ENCODE measurements at regions not wholly inside any gene's neighbourhood (a gene's known extent, or its start where the extent isn't known, plus 50 kb on each side); places are given as distances from the start of the nearest gene placed in this dataset.

- no peak for DNase-seq (ENCODE audit: low read depth)
Observed at GRCh38 chr5:159702301-159702700, 214.0 kb upstream of the ADRA1B start.

GRCh38 chr5:159702826-159703225 is 213.5 kb upstream of the ADRA1B start:
- no peak for DNase-seq (ENCODE audit: low read depth)

- DNase-seq (ENCODE audit: low read depth), result no peak
Observed at GRCh38 chr5:159704160-159704559, 212.1 kb upstream of the ADRA1B start.

GRCh38 chr5:159705948-159706347 is 210.3 kb upstream of the ADRA1B start:
- DNase-seq (ENCODE audit: low read depth), result no peak

- no peak for DNase-seq (ENCODE audit: low read depth)
Observed at GRCh38 chr5:159708090-159708489, 208.2 kb upstream of the ADRA1B start.

- DNase-seq (ENCODE audit: low read depth), result no peak
Observed at GRCh38 chr5:159712672-159713071, 203.6 kb upstream of the ADRA1B start.

- no peak for DNase-seq (ENCODE audit: low read depth)
Observed at GRCh38 chr5:159713254-159713653, 203.0 kb upstream of the ADRA1B start.

- DNase-seq (ENCODE audit: low read depth), result no peak
Observed at GRCh38 chr5:159713773-159714172, 202.5 kb upstream of the ADRA1B start.

GRCh38 chr5:159725475-159725874 is 190.8 kb upstream of the ADRA1B start:
- DNase-seq (ENCODE audit: low read depth), result no peak

GRCh38 chr5:159727167-159727566 is 189.1 kb upstream of the ADRA1B start:
- DNase-seq (ENCODE audit: low read depth), result no peak

- no peak for DNase-seq (ENCODE audit: low read depth)
Observed at GRCh38 chr5:159730285-159730684, 186.0 kb upstream of the ADRA1B start.

GRCh38 chr5:159732220-159732619 is 184.1 kb upstream of the ADRA1B start:
- no peak for DNase-seq (ENCODE audit: low read depth)

- DNase-seq (ENCODE audit: low read depth), result no peak
Observed at GRCh38 chr5:159734366-159734765, 181.9 kb upstream of the ADRA1B start.

GRCh38 chr5:159735036-159735435 is 181.2 kb upstream of the ADRA1B start:
- DNase-seq (ENCODE audit: low read depth), result no peak

GRCh38 chr5:159735749-159736660 is 180.3 kb upstream of the ADRA1B start:
- DNase-seq (ENCODE audit: low read depth), result no peak

GRCh38 chr5:159736844-159737243 is 179.4 kb upstream of the ADRA1B start:
- DNase-seq (ENCODE audit: low read depth), result no peak

- no peak for DNase-seq (ENCODE audit: low read depth)
Observed at GRCh38 chr5:159737263-159737662, 179.0 kb upstream of the ADRA1B start.

GRCh38 chr5:159741829-159742322 is 174.4 kb upstream of the ADRA1B start:
- DNase-seq (ENCODE audit: low read depth), result no peak

GRCh38 chr5:159743234-159743633 is 173.0 kb upstream of the ADRA1B start:
- no peak for DNase-seq (ENCODE audit: low read depth)

GRCh38 chr5:159746707-159747106 is 169.6 kb upstream of the ADRA1B start:
- DNase-seq (ENCODE audit: low read depth), result no peak

- DNase-seq (ENCODE audit: low read depth), result no peak
Observed at GRCh38 chr5:159749146-159749545, 167.1 kb upstream of the ADRA1B start.

- DNase-seq (ENCODE audit: low read depth), result no peak
Observed at GRCh38 chr5:159750226-159750625, 166.1 kb upstream of the ADRA1B start.

GRCh38 chr5:159751459-159751858 is 164.8 kb upstream of the ADRA1B start:
- DNase-seq (ENCODE audit: low read depth), result no peak

All from activated T-helper 1 cell treated with Interleukin-2 at 50 U/mL for 16 hours (primary cell).